IMR-90 (cell line): ENCODE measurements at regions not wholly inside any gene's neighbourhood (a gene's known extent, or its start where the extent isn't known, plus 50 kb on each side); places are given as distances from the start of the nearest gene placed in this dataset.

Source experiments
- ATAC-seq: fragments of 200-7000 bp; cut with Tn5 transposase; 2 replicates; pipeline ENCODE4 v1.9.1; 2020; ENCODE audit warnings: low read depth, mild to moderate bottlenecking, moderate library complexity
- BruUV-seq: library from RNA; stranded (reverse); fragments of 400-500 nt; replicated peaks from 2 replicates; lab custom pipeline; 2021; lab: Mats Ljungman, UMichigan
- CTCF ChIA-PET: fragments of 300-600 bp; formaldehyde crosslinking; extraction: SDS; loops from one replicate; lab custom pipeline; 2021; ENCODE audit warnings: antibody characterized with exemption; lab: Yijun Ruan, JAX
- POLR2A ChIA-PET: fragments of 300-600 bp; sonication (Branson Sonifier 250); formaldehyde crosslinking; loops from one replicate; lab custom pipeline; 2022; ENCODE audit warnings: antibody characterized with exemption; ENCODE audit not compliant: unreplicated experiment; lab: Charles Lee
- DNase-seq: peaks from one replicate; pipeline ENCODE4 v3.0.0; 2013
- H2AFZ ChIP-seq: replicated peaks from 2 replicates; pipeline ENCODE3; 2013; ENCODE audit warnings: low read length, mild to moderate bottlenecking; ENCODE audit not compliant: poor library complexity
- H2AK5ac ChIP-seq: 2 replicates; pipeline ENCODE4 v1.6.1; 2013; ENCODE audit warnings: low read depth, low read length, inconsistent platforms
- H2AK9ac ChIP-seq: replicated peaks from 2 replicates; pipeline ENCODE3; 2013; ENCODE audit warnings: mild to moderate bottlenecking, low read depth, low read length, moderate library complexity; ENCODE audit not compliant: poor library complexity
- H2BK120ac ChIP-seq: 2 replicates; pipeline ENCODE4 v1.6.1; 2013; ENCODE audit warnings: low read depth, low read length, inconsistent platforms
- H2BK15ac ChIP-seq: 3 replicates; pipeline ENCODE4 v1.6.1; 2013; ENCODE audit warnings: low read depth, low read length, inconsistent platforms
- H2BK20ac ChIP-seq: 2 replicates; pipeline ENCODE4 v1.6.1; 2013; ENCODE audit warnings: low read depth, mild to moderate bottlenecking, inconsistent platforms, low read length, moderate library complexity
- H2BK5ac ChIP-seq: 2 replicates; pipeline ENCODE4 v1.6.1; 2013; ENCODE audit warnings: mild to moderate bottlenecking, low read depth, low read length, inconsistent platforms; ENCODE audit not compliant: poor library complexity, severe bottlenecking
- H3K14ac ChIP-seq: replicated peaks from 2 replicates; pipeline ENCODE4 v1.6.1; 2013; ENCODE audit warnings: low read depth, low read length, inconsistent platforms
- H3K18ac ChIP-seq: 2 replicates; pipeline ENCODE4 v1.6.1; 2013; ENCODE audit warnings: low read depth, low read length, control low read depth
- H3K23ac ChIP-seq: 2 replicates; pipeline ENCODE4 v1.6.1; 2013; ENCODE audit warnings: low read depth, low read length, inconsistent platforms
- H3K27ac ChIP-seq: 2 replicates; pipeline ENCODE4 v1.5.1; 2013; ENCODE audit warnings: mild to moderate bottlenecking, control low read depth, low read length; ENCODE audit not compliant: insufficient read depth
- H3K27me3 ChIP-seq: 2 replicates; pipeline ENCODE4 v1.6.1; 2013; ENCODE audit warnings: low read length; ENCODE audit not compliant: control insufficient read depth, insufficient read depth
- H3K36me3 ChIP-seq: 2 replicates; pipeline ENCODE4 v1.6.1; 2013; ENCODE audit warnings: low read length, mixed read lengths; ENCODE audit not compliant: control insufficient read depth, insufficient read depth
- H3K4ac ChIP-seq: 2 replicates; pipeline ENCODE4 v1.6.1; 2013; ENCODE audit warnings: low read depth, low read length, inconsistent platforms
- H3K4me1 ChIP-seq: 2 replicates; pipeline ENCODE4 v1.6.1; 2013; ENCODE audit warnings: low read length, mixed read lengths; ENCODE audit not compliant: control insufficient read depth, insufficient read depth
- H3K4me2 ChIP-seq: 2 replicates; pipeline ENCODE4 v1.6.1; 2013; ENCODE audit warnings: low read depth, mild to moderate bottlenecking, control low read depth, low read length, moderate library complexity
- H3K4me3 ChIP-seq: 2 replicates; pipeline ENCODE4 v1.5.1; 2013; ENCODE audit warnings: low read depth, mild to moderate bottlenecking, control low read depth, low read length, moderate library complexity; ENCODE audit not compliant: insufficient read depth
- H3K56ac ChIP-seq: 2 replicates; pipeline ENCODE4 v1.6.1; 2013; ENCODE audit warnings: low read length, inconsistent platforms; ENCODE audit not compliant: insufficient read depth; ENCODE audit errors: extremely low read depth
- H3K79me1 ChIP-seq, 2 experiments: 2 replicates each; pipeline ENCODE4 v1.6.1; 2013; ENCODE audit warnings: low read length in 2 of 2, inconsistent platforms in 1 of 2, low read depth in 1 of 2
- H3K9ac ChIP-seq: 2 replicates; pipeline ENCODE4 v1.6.1; 2013; ENCODE audit warnings: low read depth, low read length, control low read depth
- H3K9me1 ChIP-seq: 2 replicates; pipeline ENCODE4 v1.6.1; 2013; ENCODE audit warnings: low read length, inconsistent platforms; ENCODE audit not compliant: insufficient read depth
- H3K9me3 ChIP-seq: 2 replicates; pipeline ENCODE4 v1.6.1; 2013; ENCODE audit warnings: low read length; ENCODE audit not compliant: control insufficient read depth, insufficient read depth
- H4K20me1 ChIP-seq: 2 replicates; pipeline ENCODE4 v1.6.1; 2013; ENCODE audit warnings: low read length, inconsistent platforms; ENCODE audit not compliant: insufficient read depth
- H4K5ac ChIP-seq: 2 replicates; pipeline ENCODE4 v1.6.1; 2013; ENCODE audit warnings: mild to moderate bottlenecking, low read depth, low read length, control low read depth
- H4K8ac ChIP-seq, 2 experiments: 2 replicates each; pipeline ENCODE4 v1.6.1; 2013; ENCODE audit warnings: low read depth in 2 of 2, low read length in 2 of 2, control low read depth in 1 of 2, inconsistent platforms in 1 of 2
- H4K91ac ChIP-seq: 2 replicates; pipeline ENCODE4 v1.6.1; 2013; ENCODE audit warnings: low read depth, low read length, inconsistent platforms; ENCODE audit not compliant: insufficient read depth
- BHLHE40 ChIP-seq: fragments of 150-350 bp; IDR thresholded peaks from 2 replicates; pipeline ENCODE4 v1.6.1; 2016; ENCODE audit warnings: mild to moderate bottlenecking, low read depth, low read length
- ELK1 ChIP-seq: fragments of 150-350 bp; IDR thresholded peaks from 2 replicates; pipeline ENCODE4 v1.6.1; 2016; ENCODE audit warnings: low read depth, mild to moderate bottlenecking, low read length, moderate library complexity, borderline replicate concordance
- MAFK ChIP-seq: IDR thresholded peaks from 2 replicates; pipeline ENCODE4 v1.6.1; 2012; ENCODE audit warnings: low read depth, low read length, improper control_type of control experiment
- POLR2A ChIP-seq: IDR thresholded peaks from 2 replicates; pipeline ENCODE4 v1.6.1; 2012; ENCODE audit warnings: mild to moderate bottlenecking, low read depth, low read length
- RAD21 ChIP-seq: IDR thresholded peaks from 2 replicates; pipeline ENCODE4 v1.6.1; 2012; ENCODE audit warnings: low read length, improper control_type of control experiment
- RFX5 ChIP-seq: IDR thresholded peaks from 2 replicates; pipeline ENCODE4 v1.8.0; 2012; ENCODE audit warnings: low read depth, mild to moderate bottlenecking, low read length, moderate library complexity
- SMC3 ChIP-seq: fragments of 150-350 bp; IDR thresholded peaks from 2 replicates; pipeline ENCODE4 v1.6.1; 2016; ENCODE audit warnings: low read depth, mild to moderate bottlenecking, antibody characterized with exemption, low read length, moderate library complexity
- USF2 ChIP-seq: fragments of 150-350 bp; IDR thresholded peaks from 2 replicates; pipeline ENCODE4 v1.6.1; 2017; ENCODE audit warnings: mild to moderate bottlenecking, antibody characterized with exemption, low read length, low read depth
- WGBS, 2 experiments: methylation state at CpG; one replicate each; pipeline versions ENCODE4 v1.1.5 to v1.1.7; 2013; ENCODE audit warnings: missing lambda C conversion rate in 2 of 2; ENCODE audit not compliant: insufficient read length in 1 of 2; ENCODE audit errors: extremely low coverage in 2 of 2; 5-methylcytosine and 5-hydroxymethylcytosine counted together
- dilution Hi-C: fragments of 300-500 bp; cut with HindIII; formaldehyde crosslinking; loops from one replicate; pipeline ENCODE4 v1.14.3; 2018; ENCODE audit warnings: low sequenced_read_pairs; ENCODE audit not compliant: unreplicated experiment
- in situ Hi-C: fragments of 300-500 bp; cut with MboI; formaldehyde crosslinking; loops from 3 replicates; pipeline ENCODE4 v1.14.3; 2019; ENCODE audit warnings: low sequenced_read_pairs, inconsistent platforms, mixed read lengths
- intact Hi-C: fragments of 100-400 bp; cut with micrococcal nuclease; formaldehyde crosslinking; loops from 2 replicates; pipeline ENCODE4 v1.10.0; 2022

- TF ChIP-seq POLR2A (no peak), MAFK (no peak), USF2 (no peak), SMC3 (no peak), ELK1 (no peak), RFX5 (no peak), RAD21 (no peak), BHLHE40 (no peak)
- POLR2A ChIA-PET = no interaction called here
Measured at GRCh38 chr15:26158176-26158575, 295.0 kb upstream of the ATP10A start.

More at GRCh38 chr15:26158176-26158575, 295.0 kb upstream of the ATP10A start:
- Histone ChIP-seq H2AK5ac (no peak overlapping the region), H3K79me1 (no peaks in the 10 kb centered on the region), H3K9ac (no peak overlapping the region), H4K5ac (no peak overlapping the region), H2BK15ac (no peak overlapping the region), H2BK5ac (no peak overlapping the region), H2AK9ac (no peak overlapping the region), H4K20me1 (no peaks in the 10 kb centered on the region), H3K4ac (no peak overlapping the region), H4K8ac (no peak overlapping the region), H3K56ac (no peak overlapping the region), H4K91ac (no peak overlapping the region), H3K4me1 (no peaks in the 10 kb centered on the region), H3K18ac (no peak overlapping the region), H3K4me3 (no peak overlapping the region), H3K14ac (no peak overlapping the region), H3K4me2 (no peak overlapping the region), H2BK120ac (no peak overlapping the region), H3K9me3 (no peaks in the 10 kb centered on the region), H3K9me1 (no peaks in the 10 kb centered on the region), H3K23ac (no peak overlapping the region), H2AFZ (no peak overlapping the region), H3K27ac (no peak overlapping the region), H3K27me3 (no peaks in the 10 kb centered on the region), H3K36me3 (no peaks in the 10 kb centered on the region), H2BK20ac (no peak overlapping the region)
- ATAC-seq = no peak
- BruUV-seq = no TSS peak
- no CpG with 5 or more reads among the region's 2 CpGs for WGBS, 2 experiments
- dilution Hi-C loops (no loop called here), intact Hi-C loops (no loop called here), in situ Hi-C loops (no loop called here)
- CTCF ChIA-PET = no interaction called here
- no peak for DNase-seq
